ENCODE measurements at regions not wholly inside any gene's neighbourhood (a gene's known extent, or its start where the extent isn't known, plus 50 kb on each side); places are given as distances from the start of the nearest gene placed in this dataset.

- TF ChIP-seq POLR2A (IDR thresholded peaks at IDR 0.05): no peak
- TF ChIP-seq CTCF (IDR thresholded peaks at IDR 0.05): no peak
Measured at GRCh38 chr2:75922191-75922590, 211.5 kb upstream of the GCFC2 start.
